Hepatocyte (in vitro differentiated cells): ENCODE measurements at regions not wholly inside any gene's neighbourhood (a gene's known extent, or its start where the extent isn't known, plus 50 kb on each side); places are given as distances from the start of the nearest gene placed in this dataset.
"Not testable (repeated sequence)": the region's sequence is repeated elsewhere in the genome, so short reads cannot be mapped to it uniquely, and the experiment has no call there.

ENCODE experiments used
- CTCF ChIP-seq: fragments of 200-600 bp; sonication (generic); IDR thresholded peaks from 2 replicates; pipeline ENCODE4 v1.5.1; 2016; ENCODE audit warnings: antibody characterized with exemption, mild to moderate bottlenecking; ENCODE audit not compliant: poor library complexity
- EZH2 ChIP-seq: fragments of 200-600 bp; sonication (generic); IDR thresholded peaks from 2 replicates; pipeline ENCODE4 v1.6.1; 2016; ENCODE audit warnings: antibody characterized with exemption, mild to moderate bottlenecking, borderline replicate concordance

GRCh38 chr4:9690636-9691237 lies 90.7 kb upstream of the DRD5 start:
- TF ChIP-seq EZH2, CTCF: not testable (repeated sequence)
